AG09319 (cell line): ENCODE measurements at regions not wholly inside any gene's neighbourhood (a gene's known extent, or its start where the extent isn't known, plus 50 kb on each side); places are given as distances from the start of the nearest gene placed in this dataset.
"Not testable (repeated sequence)": the region's sequence is repeated elsewhere in the genome, so short reads cannot be mapped to it uniquely, and the experiment has no call there.

ENCODE experiments used
- DNase-seq: peaks from one replicate; pipeline ENCODE4 v3.0.0-alpha.2; 2010; ENCODE audit warnings: low read depth; ENCODE audit errors: extremely low read depth
- CTCF ChIP-seq: IDR thresholded peaks from 2 replicates; pipeline ENCODE4 v1.5.1; 2011; ENCODE audit warnings: low read depth, mild to moderate bottlenecking, inconsistent platforms, low read length, moderate library complexity

- TF ChIP-seq CTCF: no peak
- DNase-seq: no peak
Measured at GRCh38 chr2:8251291-8251690, 430.6 kb upstream of the ID2 start.

GRCh38 chr2:8251856-8252255 is 430.0 kb upstream of the ID2 start:
- TF ChIP-seq CTCF: no peak
- DNase-seq: no peak

GRCh38 chr2:8252997-8253694 is 428.7 kb upstream of the ID2 start:
- no peak for TF ChIP-seq CTCF
- no peak for DNase-seq

- no peak for TF ChIP-seq CTCF
- DNase-seq: no peak
Measured at GRCh38 chr2:8253781-8254180, 428.1 kb upstream of the ID2 start.

GRCh38 chr2:8254214-8254613 is 427.6 kb upstream of the ID2 start:
- DNase-seq: not testable (repeated sequence)

GRCh38 chr2:8254791-8255447 is 426.9 kb upstream of the ID2 start:
- TF ChIP-seq CTCF: no peak
- DNase-seq: no peak

- no peak for TF ChIP-seq CTCF
- DNase-seq: no peak
Measured at GRCh38 chr2:8255448-8255800, 426.4 kb upstream of the ID2 start.

GRCh38 chr2:8256905-8257304 is 425.0 kb upstream of the ID2 start:
- DNase-seq: no peak
- TF ChIP-seq CTCF: no peak
